ENCODE measurements at regions not wholly inside any gene's neighbourhood (a gene's known extent, or its start where the extent isn't known, plus 50 kb on each side); places are given as distances from the start of the nearest gene placed in this dataset.

DNA sequence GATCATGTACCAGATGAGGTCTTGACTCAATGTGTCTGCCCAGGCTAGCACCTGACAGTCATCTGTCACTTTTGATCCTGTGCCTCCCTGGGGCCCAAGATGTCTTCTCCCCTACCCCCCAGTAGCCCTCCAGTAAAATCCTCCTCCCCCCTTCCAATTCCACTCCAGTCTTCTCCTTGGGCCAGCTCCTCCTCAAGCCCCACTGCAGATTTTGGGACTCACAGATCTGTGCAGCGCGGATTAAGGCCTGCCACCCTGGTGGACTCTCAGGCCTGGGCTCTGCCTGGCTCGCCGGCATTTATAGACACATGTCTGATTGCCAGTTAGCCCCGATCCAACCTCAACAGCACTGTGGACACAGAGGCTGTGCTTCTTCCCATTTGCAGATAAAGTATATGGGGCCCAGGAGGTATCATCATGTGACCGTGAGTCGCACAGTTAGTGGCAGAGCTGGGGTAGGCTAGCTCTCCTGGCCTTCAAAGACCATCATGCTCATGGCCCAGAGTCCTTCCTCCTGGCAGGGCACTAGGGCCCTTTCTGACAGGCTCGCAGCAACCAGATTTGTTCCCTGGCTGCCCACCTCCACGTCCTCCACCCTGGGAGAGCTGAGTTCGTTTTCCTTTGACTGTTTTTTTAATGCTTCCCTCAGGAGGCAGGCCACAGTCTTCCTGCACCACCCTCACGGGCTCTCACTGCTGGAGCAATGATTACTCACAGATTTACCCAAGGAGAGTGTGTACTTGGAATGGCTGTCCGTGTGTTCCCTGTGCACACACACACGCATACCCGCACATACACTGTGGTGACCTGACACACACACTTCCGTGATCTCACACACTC lies 98.3 kb upstream of the DIO3 start:
- DNase-seq (no peak), ATAC-seq (ENCODE audit: low FRiP score) (no peak)
- no peaks in the 10 kb centered on the region for H3K4me1 ChIP-seq (ENCODE audit: control insufficient read depth in 1 of 2, insufficient read depth in 2 of 2, low read length in 2 of 2)
- no peaks in the 10 kb centered on the region for H3K27me3 ChIP-seq (ENCODE audit: control insufficient read depth in 1 of 2, insufficient read depth in 2 of 2, low read length in 1 of 2)
- no peak overlapping the region for H3K4me3 ChIP-seq (ENCODE audit: low read length in 2 of 2)
- H3K27ac ChIP-seq (ENCODE audit: low read depth in 1 of 2, low read length in 2 of 2), result no peak overlapping the region
- no peaks in the 10 kb centered on the region for H3K9me3 ChIP-seq (ENCODE audit: control insufficient read depth, low read length)
- intact Hi-C loops (cut with DNase I), result no loop called here
- WGBS, 2 donors, result 84 to 87% methylated on average over 15 of the region's 15 CpGs
- H3K36me3 ChIP-seq (ENCODE audit: control insufficient read depth in 1 of 2, insufficient read depth in 2 of 2, low read length in 1 of 2), result no peaks in the 10 kb centered on the region

DNA sequence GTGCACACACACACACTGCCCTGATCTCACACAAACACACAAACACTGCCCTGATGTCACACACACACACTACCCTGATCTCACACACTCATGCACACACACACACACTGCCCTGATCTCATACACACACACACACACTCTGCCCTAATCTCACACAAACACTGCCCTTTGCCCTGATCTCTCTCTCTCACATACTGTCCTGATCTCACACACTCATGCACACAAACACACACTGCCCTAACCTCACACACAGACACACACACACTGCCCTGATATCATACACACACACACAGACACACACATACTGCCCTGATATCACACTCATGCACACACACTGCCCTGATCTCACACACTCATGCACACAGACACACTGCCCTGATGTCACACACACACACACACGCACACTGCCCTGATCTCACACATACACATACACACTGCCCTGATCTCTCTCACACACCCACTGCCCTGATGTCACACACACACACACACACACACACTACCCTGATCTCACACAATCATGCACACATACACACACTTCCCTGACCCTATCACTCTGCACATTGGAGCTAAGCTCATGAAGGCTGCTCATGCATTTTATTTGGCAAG lies 97.6 kb upstream of the DIO3 start:
- H3K36me3 ChIP-seq (ENCODE audit: control insufficient read depth in 1 of 2, insufficient read depth in 2 of 2, low read length in 1 of 2), result no peaks in the 10 kb centered on the region
- H3K4me1 ChIP-seq (ENCODE audit: control insufficient read depth in 1 of 2, insufficient read depth in 2 of 2, low read length in 2 of 2), result no peaks in the 10 kb centered on the region
- no peak for ATAC-seq (ENCODE audit: low FRiP score)
- no peaks in the 10 kb centered on the region for H3K9me3 ChIP-seq (ENCODE audit: control insufficient read depth, low read length)
- WGBS, 2 donors, result 87 to 90% methylated on average over 1 of the region's 1 CpG
- intact Hi-C loops (cut with DNase I), result no loop called here
- no peak for DNase-seq
- no peaks in the 10 kb centered on the region for H3K27me3 ChIP-seq (ENCODE audit: control insufficient read depth in 1 of 2, insufficient read depth in 2 of 2, low read length in 1 of 2)
- no peak overlapping the region for H3K27ac ChIP-seq (ENCODE audit: low read depth in 1 of 2, low read length in 2 of 2)
- no peak overlapping the region for H3K4me3 ChIP-seq (ENCODE audit: low read length in 2 of 2)

DNA sequence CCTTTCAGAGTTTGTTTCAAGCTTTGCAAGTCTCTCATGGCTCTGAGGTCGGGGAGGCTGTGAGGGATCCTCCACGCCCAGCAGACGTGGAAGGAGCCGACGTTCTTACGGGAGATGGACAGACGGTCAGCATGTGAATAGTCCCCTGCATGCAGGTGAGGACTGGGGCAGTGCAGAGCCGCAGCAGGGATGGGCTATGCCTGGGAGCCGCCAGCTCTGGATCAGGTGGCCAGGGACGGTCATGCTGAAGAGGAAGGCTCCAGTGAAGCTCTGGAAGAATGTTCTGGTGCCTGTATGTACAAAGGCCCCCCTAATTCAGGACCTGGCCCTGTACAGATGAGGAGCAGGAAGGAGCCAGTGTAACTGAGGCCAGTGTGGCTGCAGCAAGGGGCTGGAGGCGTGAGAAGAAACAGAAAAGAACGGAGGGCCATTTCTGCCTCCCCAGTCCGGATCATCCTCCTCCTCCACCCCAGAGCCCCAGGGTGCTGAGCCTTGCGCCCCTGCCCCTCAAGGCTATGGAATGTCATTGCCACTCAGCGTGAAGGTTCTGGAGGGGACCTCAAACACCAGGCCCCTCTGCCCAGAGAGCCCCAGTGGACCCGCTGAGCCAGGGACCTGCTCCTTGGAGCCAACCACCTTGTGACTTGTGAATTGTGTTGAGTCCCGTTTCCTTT lies 96.8 kb upstream of the DIO3 start:
- 71 to 78% methylated on average over 17 of the region's 17 CpGs for WGBS, 2 donors
- intact Hi-C loops (cut with DNase I), result no loop called here
- H3K4me3 ChIP-seq (ENCODE audit: low read length in 2 of 2), result no peak overlapping the region
- ATAC-seq (ENCODE audit: low FRiP score) (no peak), DNase-seq (peak in 1 of 2 donors; percentile 53)
- H3K27me3 ChIP-seq (ENCODE audit: control insufficient read depth in 1 of 2, insufficient read depth in 2 of 2, low read length in 1 of 2), result no peaks in the 10 kb centered on the region
- no peaks in the 10 kb centered on the region for H3K36me3 ChIP-seq (ENCODE audit: control insufficient read depth in 1 of 2, insufficient read depth in 2 of 2, low read length in 1 of 2)
- no peak overlapping the region for H3K27ac ChIP-seq (ENCODE audit: low read depth in 1 of 2, low read length in 2 of 2)
- no peaks in the 10 kb centered on the region for H3K9me3 ChIP-seq (ENCODE audit: control insufficient read depth, low read length)
- no peaks in the 10 kb centered on the region for H3K4me1 ChIP-seq (ENCODE audit: control insufficient read depth in 1 of 2, insufficient read depth in 2 of 2, low read length in 2 of 2)

DNA sequence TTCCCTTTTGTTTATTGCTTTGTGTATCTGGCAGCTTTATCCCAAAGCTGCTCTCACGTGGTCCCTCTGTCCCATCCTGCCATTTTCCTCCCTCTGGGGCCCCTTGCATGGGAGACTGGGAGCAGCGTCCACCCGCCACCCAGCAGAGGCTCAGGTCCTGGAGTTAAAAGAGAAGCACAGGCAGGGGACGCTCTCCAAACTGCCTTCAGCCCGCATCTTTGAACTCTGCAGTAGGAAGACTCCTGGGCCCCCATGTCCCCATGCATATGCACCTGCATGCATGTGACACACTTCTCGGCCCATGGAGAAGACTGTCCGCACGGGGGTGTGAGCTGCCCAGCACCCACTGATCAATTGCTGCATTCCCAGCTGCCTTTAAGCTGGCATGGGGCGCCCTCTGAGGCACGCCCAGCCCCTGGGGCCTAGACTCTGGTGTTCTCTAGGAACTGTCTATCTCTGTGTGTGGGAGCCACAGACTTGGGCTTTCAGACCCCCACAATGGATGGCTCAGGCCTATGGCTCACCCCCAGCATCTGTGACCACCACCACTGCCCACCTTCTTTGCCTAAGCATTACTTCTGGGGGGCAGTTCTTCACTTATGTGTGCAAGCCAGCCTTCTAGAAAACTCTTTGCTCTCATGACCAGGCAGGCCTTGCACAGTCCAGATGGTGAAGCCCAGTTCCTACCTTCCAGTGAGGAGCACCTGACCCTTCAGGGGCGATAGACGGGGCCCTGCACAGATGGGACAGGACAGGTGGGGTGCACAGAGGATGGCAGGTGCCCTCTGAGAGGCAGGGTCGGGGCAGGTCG lies 96.1 kb upstream of the DIO3 start:
- Histone ChIP-seq H3K4me3 (ENCODE audit: low read length in 2 of 2) (no peak overlapping the region), H3K27me3 (ENCODE audit: control insufficient read depth in 1 of 2, insufficient read depth in 2 of 2, low read length in 1 of 2) (no peaks in the 10 kb centered on the region), H3K27ac (ENCODE audit: low read depth in 1 of 2, low read length in 2 of 2) (no peak overlapping the region), H3K4me1 (ENCODE audit: control insufficient read depth in 1 of 2, insufficient read depth in 2 of 2, low read length in 2 of 2) (no peaks in the 10 kb centered on the region), H3K36me3 (ENCODE audit: control insufficient read depth in 1 of 2, insufficient read depth in 2 of 2, low read length in 1 of 2) (no peaks in the 10 kb centered on the region), H3K9me3 (ENCODE audit: control insufficient read depth, low read length) (no peaks in the 10 kb centered on the region)
- DNase-seq, result peak in 1 of 2 donors; percentile 61
- no peak for ATAC-seq (ENCODE audit: low FRiP score)
- intact Hi-C loops (cut with DNase I), result no loop called here
- 78 to 84% methylated on average over 14 of the region's 14 CpGs for WGBS, 2 donors

DNA sequence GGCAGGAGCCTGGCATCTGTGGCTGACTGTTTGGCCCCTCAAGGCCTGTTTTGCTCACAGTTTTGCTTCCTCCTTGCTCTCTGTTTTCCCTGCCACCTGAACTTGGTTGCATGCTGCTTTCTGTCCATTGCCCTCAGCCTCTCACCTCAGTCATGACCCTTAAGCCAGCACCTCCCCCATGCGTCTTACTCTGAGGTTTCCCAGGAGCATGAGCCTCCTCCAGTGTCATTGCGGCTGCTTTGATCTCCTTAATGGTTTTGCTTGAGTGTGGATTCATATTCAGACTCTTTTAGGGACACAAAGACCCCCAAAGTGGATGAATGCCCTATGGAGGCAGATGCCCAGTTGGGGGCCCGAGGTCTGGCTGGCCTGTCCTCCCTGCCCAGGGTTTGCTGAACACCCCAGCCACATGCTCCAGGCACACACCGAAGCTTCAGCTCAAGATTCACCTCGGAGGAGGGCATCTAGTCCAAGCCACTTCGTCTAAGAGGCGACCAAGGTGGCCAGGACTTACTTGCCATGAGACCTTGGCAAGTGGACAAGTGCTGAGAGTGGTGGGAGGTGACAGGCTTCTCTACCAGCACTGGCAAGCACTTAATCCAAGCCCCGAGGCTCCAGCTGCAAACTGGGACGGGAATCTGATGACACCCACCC lies 95.4 kb upstream of the DIO3 start:
- Histone ChIP-seq H3K4me3 (ENCODE audit: low read length in 2 of 2) (no peak overlapping the region), H3K27ac (ENCODE audit: low read depth in 1 of 2, low read length in 2 of 2) (no peak overlapping the region), H3K9me3 (ENCODE audit: control insufficient read depth, low read length) (no peaks in the 10 kb centered on the region), H3K4me1 (ENCODE audit: control insufficient read depth in 1 of 2, insufficient read depth in 2 of 2, low read length in 2 of 2) (no peaks in the 10 kb centered on the region), H3K36me3 (ENCODE audit: control insufficient read depth in 1 of 2, insufficient read depth in 2 of 2, low read length in 1 of 2) (no peaks in the 10 kb centered on the region), H3K27me3 (ENCODE audit: control insufficient read depth in 1 of 2, insufficient read depth in 2 of 2, low read length in 1 of 2) (no peaks in the 10 kb centered on the region)
- intact Hi-C loops (cut with DNase I), result no loop called here
- WGBS, 2 donors, result 83 to 87% methylated on average over 9 of the region's 9 CpGs
- ATAC-seq (ENCODE audit: low FRiP score), result no peak
- DNase-seq, result no peak

DNA sequence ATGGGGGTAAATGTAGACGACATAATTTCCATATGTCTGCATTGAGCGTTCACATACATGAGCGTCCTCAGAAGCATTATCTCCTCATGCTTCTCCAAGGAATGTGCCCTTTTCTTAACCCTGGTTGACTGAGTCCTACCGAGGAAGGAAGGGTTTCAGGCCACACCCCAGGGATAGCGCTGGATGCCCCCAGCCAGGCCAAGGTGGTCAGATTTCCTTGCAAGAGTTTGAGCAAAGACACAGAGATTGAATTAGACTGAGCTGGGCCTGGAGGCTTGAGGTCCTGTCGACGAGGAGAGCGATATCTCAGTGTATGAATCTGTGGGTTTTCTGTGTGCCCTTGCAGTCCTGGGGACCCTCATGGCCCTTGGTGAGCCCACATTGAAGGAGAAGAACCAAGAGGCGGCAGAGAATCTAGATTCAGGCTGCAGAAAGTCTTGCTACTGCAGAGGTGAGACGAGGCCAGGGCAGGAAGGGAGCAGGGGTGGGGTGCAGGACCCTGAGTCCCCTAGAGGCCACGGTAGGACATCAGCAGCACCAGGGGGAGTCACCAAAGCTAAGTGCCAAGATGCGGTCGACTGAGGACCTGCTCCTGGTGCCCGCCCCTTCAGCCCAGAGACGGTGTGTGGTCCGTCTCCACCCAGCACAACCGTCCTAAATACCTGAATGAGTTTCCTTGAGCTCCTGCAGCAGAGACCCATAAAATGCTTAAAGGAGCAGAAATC lies 94.7 kb upstream of the DIO3 start:
- DNase-seq, result no peak
- Histone ChIP-seq H3K36me3 (ENCODE audit: control insufficient read depth in 1 of 2, insufficient read depth in 2 of 2, low read length in 1 of 2) (no peaks in the 10 kb centered on the region), H3K4me1 (ENCODE audit: control insufficient read depth in 1 of 2, insufficient read depth in 2 of 2, low read length in 2 of 2) (no peaks in the 10 kb centered on the region), H3K27ac (ENCODE audit: low read depth in 1 of 2, low read length in 2 of 2) (no peak overlapping the region), H3K9me3 (ENCODE audit: control insufficient read depth, low read length) (no peaks in the 10 kb centered on the region), H3K4me3 (ENCODE audit: low read length in 2 of 2) (no peak overlapping the region), H3K27me3 (ENCODE audit: control insufficient read depth in 1 of 2, insufficient read depth in 2 of 2, low read length in 1 of 2) (no peaks in the 10 kb centered on the region)
- intact Hi-C loops (cut with DNase I), result no loop called here
- no peak for ATAC-seq (ENCODE audit: low FRiP score)
- 82 to 84% methylated on average over 17 of the region's 17 CpGs for WGBS, 2 donors

DNA sequence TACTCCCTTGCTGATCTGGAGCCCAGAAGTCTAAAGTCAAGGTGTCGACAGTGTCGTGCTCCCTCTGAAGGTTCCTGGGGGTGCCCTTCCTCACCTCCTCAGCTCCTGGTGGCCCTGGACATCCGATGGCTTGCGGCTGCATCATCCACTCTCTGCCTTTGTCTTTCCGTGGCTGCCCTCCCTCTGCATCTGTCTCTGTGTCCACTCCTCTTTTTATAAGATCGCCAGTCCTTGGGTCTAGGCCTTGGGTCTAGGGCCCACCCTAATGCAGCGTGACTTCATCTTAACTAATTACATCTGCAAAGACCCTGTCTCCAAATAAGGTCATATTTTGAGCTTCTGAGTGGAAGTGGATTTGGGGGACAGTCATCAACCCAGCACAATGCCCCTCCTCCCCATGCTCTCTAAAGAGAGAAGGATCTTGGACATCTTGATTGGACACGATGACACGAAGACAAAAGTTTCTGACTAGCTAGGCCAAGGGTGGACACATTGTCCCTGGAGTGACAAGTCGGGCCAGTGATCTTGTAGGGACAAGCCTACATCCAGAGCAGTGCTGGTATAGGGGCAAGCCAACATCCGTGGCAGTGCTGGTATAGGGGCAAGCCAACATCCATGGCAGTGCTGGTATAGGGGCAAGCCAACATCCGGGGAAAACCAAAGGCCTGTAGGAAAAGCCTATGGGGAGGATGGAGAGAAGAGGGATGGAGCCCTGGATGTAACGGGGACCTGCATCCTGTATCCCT lies 93.9 kb upstream of the DIO3 start:
- DNase-seq, result no peak
- 93 to 94% methylated on average over 13 of the region's 13 CpGs for WGBS, 2 donors

More for the DNA sequence above, 93.9 kb upstream of the DIO3 start:
- intact Hi-C loops (cut with DNase I), result no loop called here
- Histone ChIP-seq H3K27ac (ENCODE audit: low read depth in 1 of 2, low read length in 2 of 2) (no peak overlapping the region), H3K4me3 (ENCODE audit: low read length in 2 of 2) (no peak overlapping the region), H3K36me3 (ENCODE audit: control insufficient read depth in 1 of 2, insufficient read depth in 2 of 2, low read length in 1 of 2) (no peaks in the 10 kb centered on the region), H3K9me3 (ENCODE audit: control insufficient read depth, low read length) (no peaks in the 10 kb centered on the region), H3K4me1 (ENCODE audit: control insufficient read depth in 1 of 2, insufficient read depth in 2 of 2, low read length in 2 of 2) (no peaks in the 10 kb centered on the region), H3K27me3 (ENCODE audit: control insufficient read depth in 1 of 2, insufficient read depth in 2 of 2, low read length in 1 of 2) (no peaks in the 10 kb centered on the region)
- ATAC-seq (ENCODE audit: low FRiP score), result no peak
